ENCODE measurements at regions not wholly inside any gene's neighbourhood (a gene's known extent, or its start where the extent isn't known, plus 50 kb on each side); places are given as distances from the start of the nearest gene placed in this dataset.

- TF ChIP-seq EZH2phosphoT487 (IDR thresholded peaks at IDR 0.05; ENCODE audit: borderline replicate concordance) (no peak), CTCF (conservative IDR thresholded peaks at IDR 0.05; ENCODE audit: low read length) (no peak)
Measured at GRCh38 chr10:24039897-24040296, 169.0 kb upstream of the KIAA1217 start.
